ENCODE measurements at regions not wholly inside any gene's neighbourhood (a gene's known extent, or its start where the extent isn't known, plus 50 kb on each side); places are given as distances from the start of the nearest gene placed in this dataset.
A peak's percentile ranks its signal among the peaks of the same experiment; 100 is the strongest.

- Mint-ChIP-seq H3K9me3 (no peaks in the 10 kb centered on the region), H3K36me3 (ENCODE audit: low read depth) (no peaks in the 10 kb centered on the region), H3K27ac (no peak overlapping the region), H3K4me1 (peaks cover 6% of the 10 kb centered on the region), H3K4me3 (no peak overlapping the region), H3K27me3 (peaks cover 11% of the 10 kb centered on the region)
- ATAC-seq (replicated peaks) = no peak
Measured at GRCh38 chr12:45646851-45647581, 82.5 kb upstream of the ARID2 start.

DNA sequence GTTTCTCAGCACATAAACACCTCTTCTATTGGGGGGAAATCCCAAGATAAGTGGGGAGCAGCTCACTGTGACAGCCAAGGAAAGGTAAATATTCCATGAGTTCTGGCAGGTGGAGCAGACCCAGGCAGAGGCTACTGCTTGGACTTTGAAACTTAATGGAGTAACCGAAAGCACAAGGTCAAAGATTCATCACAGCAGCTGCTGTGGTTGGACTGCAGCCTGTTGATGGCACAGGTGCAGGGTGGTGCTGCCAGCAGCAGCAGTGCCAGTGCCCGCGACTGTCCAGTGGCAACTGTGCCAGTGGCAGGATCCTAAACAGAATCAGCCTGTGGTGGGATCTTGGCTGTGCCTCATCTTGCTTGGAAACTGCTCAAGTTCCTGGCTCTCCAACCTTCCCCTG is 81.4 kb upstream of the ARID2 start:
- H3K27me3 Mint-ChIP-seq = peaks cover 11% of the 10 kb centered on the region
- no peak overlapping the region for H3K4me3 Mint-ChIP-seq
- H3K27ac Mint-ChIP-seq = no peak overlapping the region
- H3K4me1 Mint-ChIP-seq = peaks cover 6% of the 10 kb centered on the region
- no peak for ATAC-seq (replicated peaks)
- H3K9me3 Mint-ChIP-seq = no peaks in the 10 kb centered on the region
- H3K36me3 Mint-ChIP-seq (ENCODE audit: low read depth) = no peaks in the 10 kb centered on the region

DNA sequence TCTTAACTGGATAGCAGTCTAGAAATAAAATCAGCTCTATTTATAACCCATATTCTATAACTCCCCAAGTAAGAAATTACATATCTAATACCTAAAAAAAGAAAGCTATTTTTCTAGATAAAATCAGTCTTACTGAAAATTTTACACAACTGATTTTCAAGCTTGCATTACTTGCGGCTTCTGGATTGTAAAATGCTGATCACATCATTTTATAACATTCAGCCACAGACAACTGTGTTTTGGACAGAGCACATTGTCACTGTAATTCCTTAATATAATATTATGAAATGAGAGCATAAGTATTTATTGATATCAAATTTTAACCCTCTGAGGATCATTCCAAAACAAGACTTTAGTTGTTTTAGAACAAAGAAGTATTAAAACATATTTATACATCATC is 78.5 kb upstream of the ARID2 start:
- Mint-ChIP-seq H3K36me3 (ENCODE audit: low read depth) (no peaks in the 10 kb centered on the region), H3K4me3 (no peak overlapping the region), H3K4me1 (no peaks in the 10 kb centered on the region), H3K27me3 (peaks cover 11% of the 10 kb centered on the region), H3K9me3 (no peaks in the 10 kb centered on the region), H3K27ac (no peak overlapping the region)
- no peak for ATAC-seq (replicated peaks)

DNA sequence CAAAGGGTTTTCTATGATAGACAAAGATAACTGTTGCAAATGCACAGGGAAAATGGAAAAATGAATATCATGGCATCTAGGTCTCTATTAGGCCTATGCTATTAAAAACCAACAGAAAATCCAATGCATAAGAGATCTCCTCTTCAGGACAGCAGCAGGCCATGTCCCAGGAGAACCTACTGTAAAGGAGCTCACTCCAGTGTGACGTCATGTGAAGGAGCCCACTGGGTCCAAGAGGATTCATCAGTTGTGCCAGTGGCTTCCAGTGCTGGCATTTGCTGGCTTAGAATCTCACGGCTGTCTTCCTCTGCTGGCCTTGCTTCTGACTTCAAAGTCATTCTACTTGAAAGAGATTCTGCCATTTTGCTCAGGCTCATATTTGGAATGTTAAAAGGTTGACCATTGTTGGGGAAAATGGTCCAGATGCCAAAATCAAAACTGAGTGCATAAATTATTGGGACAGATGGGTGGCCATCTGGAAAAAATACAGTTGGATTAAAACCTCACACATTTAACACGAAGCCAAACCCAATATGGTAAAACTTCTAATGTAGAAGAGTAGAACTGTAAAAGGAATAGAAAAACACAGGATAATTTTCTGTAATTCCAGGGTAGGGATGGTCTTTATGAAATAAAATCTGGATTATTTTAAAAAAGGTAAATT is 75.4 kb upstream of the ARID2 start:
- H3K36me3 Mint-ChIP-seq (ENCODE audit: low read depth) = no peaks in the 10 kb centered on the region
- no peak for ATAC-seq (replicated peaks)
- H3K4me3 Mint-ChIP-seq = no peak overlapping the region
- H3K9me3 Mint-ChIP-seq = no peaks in the 10 kb centered on the region
- H3K27ac Mint-ChIP-seq = no peak overlapping the region
- H3K4me1 Mint-ChIP-seq = no peaks in the 10 kb centered on the region
- peaks cover 11% of the 10 kb centered on the region for H3K27me3 Mint-ChIP-seq

DNA sequence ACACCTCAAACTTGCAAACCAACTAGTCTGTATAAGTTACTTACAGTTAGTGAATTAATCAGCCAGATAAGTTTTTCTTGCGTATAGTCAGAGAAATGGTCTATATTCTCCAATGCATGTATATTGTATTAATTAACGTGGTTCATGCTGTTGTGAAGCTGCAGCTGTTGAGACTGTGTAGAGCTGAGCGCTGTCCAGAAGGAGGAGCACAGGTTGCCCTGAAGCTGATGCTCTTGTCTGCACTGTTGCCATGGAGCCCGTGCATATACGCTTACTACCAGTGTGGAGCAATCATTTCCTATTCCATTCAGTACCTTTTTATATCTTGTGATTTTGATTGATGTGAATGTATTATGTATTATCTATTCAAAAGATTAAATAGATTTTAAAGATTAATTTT is 74.3 kb upstream of the ARID2 start:
- Mint-ChIP-seq H3K4me3 (no peak overlapping the region), H3K27me3 (peaks cover 8% of the 10 kb centered on the region), H3K27ac (no peak overlapping the region), H3K9me3 (peaks cover 4% of the 10 kb centered on the region), H3K4me1 (no peaks in the 10 kb centered on the region), H3K36me3 (ENCODE audit: low read depth) (no peaks in the 10 kb centered on the region)
- ATAC-seq (replicated peaks) = peak; percentile 91

DNA sequence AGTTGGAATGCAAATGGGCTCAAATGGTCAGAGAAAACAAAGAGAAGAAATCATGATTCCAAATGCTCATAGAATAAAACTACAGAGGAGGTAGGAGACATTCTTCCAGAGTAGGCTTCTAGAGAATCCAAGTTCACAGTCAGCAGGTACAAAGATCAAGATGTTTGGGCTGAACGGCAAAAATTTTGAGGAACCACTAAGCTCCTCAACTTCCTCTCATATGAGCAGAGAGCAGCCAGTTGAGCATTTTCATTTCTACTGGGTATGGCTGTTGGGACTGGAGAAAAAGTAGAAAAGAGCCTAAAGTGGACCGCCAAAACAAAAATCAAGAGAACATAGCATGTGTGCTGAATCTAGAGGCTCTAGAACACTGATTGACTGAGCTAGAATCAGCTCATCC is 73.8 kb upstream of the ARID2 start:
- Mint-ChIP-seq H3K27me3 (peaks cover 4% of the 10 kb centered on the region), H3K4me1 (no peaks in the 10 kb centered on the region), H3K4me3 (no peak overlapping the region), H3K36me3 (ENCODE audit: low read depth) (no peaks in the 10 kb centered on the region), H3K27ac (no peak overlapping the region), H3K9me3 (peaks cover 4% of the 10 kb centered on the region)
- ATAC-seq (replicated peaks) = no peak

GRCh38 chr12:45658020-45658419 is 71.5 kb upstream of the ARID2 start:
- H3K36me3 Mint-ChIP-seq (ENCODE audit: low read depth) = no peaks in the 10 kb centered on the region
- H3K9me3 Mint-ChIP-seq = peaks cover 4% of the 10 kb centered on the region
- H3K27ac Mint-ChIP-seq = no peak overlapping the region
- H3K4me3 Mint-ChIP-seq = no peak overlapping the region
- no peaks in the 10 kb centered on the region for H3K4me1 Mint-ChIP-seq
- peaks cover 4% of the 10 kb centered on the region for H3K27me3 Mint-ChIP-seq
- no peak for ATAC-seq (replicated peaks)

DNA sequence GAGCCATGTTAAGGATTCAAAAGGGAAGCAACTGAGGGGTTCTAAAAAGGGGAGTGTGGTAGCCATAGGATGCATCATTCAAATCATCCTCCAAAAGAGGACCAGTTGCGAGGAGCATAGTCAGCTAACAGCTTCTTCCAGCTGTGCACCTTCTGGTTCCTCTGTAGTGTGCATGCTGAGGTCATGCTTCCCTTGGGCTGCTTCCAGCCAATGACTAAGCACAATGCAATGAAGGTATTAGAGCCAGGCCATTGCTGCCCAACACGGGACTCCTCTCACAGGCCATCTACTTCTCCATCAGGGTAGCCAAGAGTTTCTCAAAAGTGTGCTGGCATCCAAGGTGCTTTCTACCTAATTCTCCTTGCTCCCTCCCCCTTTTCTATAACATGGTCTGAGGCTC is 69.2 kb upstream of the ARID2 start:
- no peak for ATAC-seq (replicated peaks)
- Mint-ChIP-seq H3K27me3 (peaks cover 4% of the 10 kb centered on the region), H3K4me3 (no peak overlapping the region)

GRCh38 chr12:45663455-45663854 is 66.1 kb upstream of the ARID2 start:
- Mint-ChIP-seq H3K27ac (no peak overlapping the region), H3K36me3 (ENCODE audit: low read depth) (no peaks in the 10 kb centered on the region), H3K9me3 (peaks cover 4% of the 10 kb centered on the region), H3K4me3 (no peak overlapping the region), H3K4me1 (peaks cover 10% of the 10 kb centered on the region), H3K27me3 (peaks cover 4% of the 10 kb centered on the region)
- peak; percentile 35 for ATAC-seq (replicated peaks)

More for the DNA sequence above, 69.2 kb upstream of the ARID2 start:
- Mint-ChIP-seq H3K36me3 (ENCODE audit: low read depth) (no peaks in the 10 kb centered on the region), H3K4me1 (no peaks in the 10 kb centered on the region), H3K9me3 (peaks cover 4% of the 10 kb centered on the region), H3K27ac (no peak overlapping the region)

- no peak overlapping the region for H3K27ac Mint-ChIP-seq
- peaks cover 3% of the 10 kb centered on the region for H3K9me3 Mint-ChIP-seq
- no peak for ATAC-seq (replicated peaks)
- peaks cover 19% of the 10 kb centered on the region for H3K4me1 Mint-ChIP-seq
- no peak overlapping the region for H3K4me3 Mint-ChIP-seq
- no peaks in the 10 kb centered on the region for H3K36me3 Mint-ChIP-seq (ENCODE audit: low read depth)
- H3K27me3 Mint-ChIP-seq = no peaks in the 10 kb centered on the region
Measured at GRCh38 chr12:45665941-45666340, 63.6 kb upstream of the ARID2 start.

- H3K9me3 Mint-ChIP-seq = peaks cover 3% of the 10 kb centered on the region
- no peak overlapping the region for H3K27ac Mint-ChIP-seq
- no peak for ATAC-seq (replicated peaks)
- H3K36me3 Mint-ChIP-seq (ENCODE audit: low read depth) = no peaks in the 10 kb centered on the region
- peaks cover 19% of the 10 kb centered on the region for H3K4me1 Mint-ChIP-seq
- H3K4me3 Mint-ChIP-seq = no peak overlapping the region
- H3K27me3 Mint-ChIP-seq = no peaks in the 10 kb centered on the region
Measured at GRCh38 chr12:45666396-45666795, 63.1 kb upstream of the ARID2 start.

GRCh38 chr12:45666816-45667215 is 62.7 kb upstream of the ARID2 start:
- no peaks in the 10 kb centered on the region for H3K27me3 Mint-ChIP-seq
- peaks cover 19% of the 10 kb centered on the region for H3K4me1 Mint-ChIP-seq
- peaks cover 3% of the 10 kb centered on the region for H3K9me3 Mint-ChIP-seq
- no peak overlapping the region for H3K4me3 Mint-ChIP-seq
- no peaks in the 10 kb centered on the region for H3K36me3 Mint-ChIP-seq (ENCODE audit: low read depth)
- no peak overlapping the region for H3K27ac Mint-ChIP-seq
- ATAC-seq (replicated peaks) = no peak

DNA sequence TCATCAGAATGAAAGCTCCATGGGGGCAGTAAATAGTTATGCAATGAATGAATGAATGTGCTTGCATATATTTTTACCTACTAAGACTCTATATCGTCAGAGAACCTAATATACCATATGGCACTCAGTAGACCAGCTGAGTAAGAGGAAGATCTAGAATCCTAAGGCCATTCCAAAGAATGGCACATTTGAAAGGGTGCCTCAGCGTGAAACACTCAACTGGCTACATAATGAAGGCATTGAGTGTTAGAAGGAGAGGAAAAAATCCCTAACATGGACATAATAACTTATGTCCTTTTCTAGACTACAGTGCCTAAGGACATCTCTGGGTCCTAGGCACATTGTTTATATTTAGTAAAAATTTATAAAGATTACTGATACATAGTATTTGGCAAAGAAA is 61.7 kb upstream of the ARID2 start:
- Mint-ChIP-seq H3K27ac (no peak overlapping the region), H3K4me1 (peaks cover 19% of the 10 kb centered on the region), H3K27me3 (no peaks in the 10 kb centered on the region), H3K4me3 (no peak overlapping the region), H3K9me3 (peaks cover 3% of the 10 kb centered on the region), H3K36me3 (ENCODE audit: low read depth) (no peaks in the 10 kb centered on the region)
- ATAC-seq (replicated peaks) = no peak

DNA sequence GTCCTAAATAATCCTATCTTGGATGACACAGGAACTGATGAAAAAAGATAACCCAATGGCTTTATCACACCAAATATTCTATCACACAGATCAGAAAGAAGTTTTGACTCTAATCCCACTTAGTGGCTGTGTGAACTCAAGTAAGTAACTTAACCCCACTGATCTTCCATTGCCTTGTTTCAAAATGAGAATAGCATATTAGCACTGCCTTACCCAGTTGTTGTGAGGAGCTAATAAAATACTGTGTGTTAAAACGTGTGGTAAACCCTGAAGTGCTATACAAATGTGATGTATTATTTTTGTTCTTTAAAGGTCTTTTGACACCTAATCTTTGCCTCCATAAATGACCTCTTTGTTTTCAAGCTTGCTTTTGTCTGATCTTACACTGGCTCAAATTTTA is 60.9 kb upstream of the ARID2 start:
- H3K4me1 Mint-ChIP-seq = peaks cover 19% of the 10 kb centered on the region
- H3K36me3 Mint-ChIP-seq (ENCODE audit: low read depth) = no peaks in the 10 kb centered on the region
- ATAC-seq (replicated peaks) = no peak
- H3K4me3 Mint-ChIP-seq = peak overlapping the region; percentile 70
- H3K27ac Mint-ChIP-seq = peak overlapping the region; percentile 28
- peaks cover 3% of the 10 kb centered on the region for H3K9me3 Mint-ChIP-seq
- H3K27me3 Mint-ChIP-seq = no peaks in the 10 kb centered on the region

- Mint-ChIP-seq H3K27me3 (no peaks in the 10 kb centered on the region), H3K9me3 (peaks cover 3% of the 10 kb centered on the region), H3K36me3 (ENCODE audit: low read depth) (no peaks in the 10 kb centered on the region), H3K27ac (peak overlapping the region; percentile 28), H3K4me3 (peak overlapping the region; percentile 70), H3K4me1 (peaks cover 19% of the 10 kb centered on the region)
- peak; percentile 88 for ATAC-seq (replicated peaks)
Measured at GRCh38 chr12:45669093-45669492, 60.4 kb upstream of the ARID2 start.
